Heart left ventricle (tissue), 16 donors: ENCODE measurements at regions not wholly inside any gene's neighbourhood (a gene's known extent, or its start where the extent isn't known, plus 50 kb on each side); places are given as distances from the start of the nearest gene placed in this dataset.

Source experiments
- ATAC-seq, 4 donors: fragments of 200-7000 bp; cut with Tn5 transposase; one replicate each; pipeline ENCODE4 v1.9.1; 2020 to 2022; ENCODE audit warnings: moderate library complexity in 4 of 4, mild to moderate bottlenecking in 3 of 4, moderate number of reproducible peaks in 1 of 4
- DNase-seq, 5 donors: peaks; one replicate each; pipeline ENCODE4 v3.0.0-alpha.2; 2020
- H3K27ac ChIP-seq, 12 donors: fragments of 200-600 bp; sonication (generic) in 4 of 12; one replicate each; pipeline versions ENCODE4 v1.5.0 to v1.8.0; 2016 to 2022; ENCODE audit warnings: mild to moderate bottlenecking in 2 of 12
- H3K27me3 ChIP-seq, 9 donors: fragments of 200-600 bp; sonication (generic) in 2 of 9; one replicate each; pipeline versions ENCODE4 v1.5.1 to v1.8.0; 2016 to 2022; ENCODE audit warnings: mild to moderate bottlenecking in 3 of 9
- H3K36me3 ChIP-seq, 9 donors: fragments of 200-600 bp; sonication (generic) in 2 of 9; one replicate each; pipeline versions ENCODE4 v1.5.0 to v1.8.0; 2018 to 2022; ENCODE audit warnings: mild to moderate bottlenecking in 2 of 9
- H3K4me1 ChIP-seq, 12 donors: fragments of 200-600 bp; sonication (generic) in 4 of 12; one replicate each; pipeline versions ENCODE4 v1.5.0 to v1.8.0; 2016 to 2022; ENCODE audit warnings: mild to moderate bottlenecking in 3 of 12
- H3K4me3 ChIP-seq, 12 donors: fragments of 200-600 bp; sonication (generic) in 4 of 12; one replicate each; pipeline versions ENCODE4 v1.5.0 to v1.8.0; 2017 to 2022; ENCODE audit warnings: mild to moderate bottlenecking in 9 of 12, moderate library complexity in 4 of 12
- H3K9me3 ChIP-seq, 12 donors: fragments of 200-600 bp; sonication (generic) in 4 of 12; one replicate each; pipeline versions ENCODE4 v1.5.0 to v1.8.0; 2016 to 2022; ENCODE audit warnings: mild to moderate bottlenecking in 1 of 12
- CTCF ChIP-seq, 12 donors: fragments of 200-600 bp; sonication (generic) in 4 of 12; IDR thresholded peaks; one replicate each; pipeline versions ENCODE4 v1.5.0 to v1.8.0; 2018 to 2022; ENCODE audit warnings: antibody characterized with exemption in 12 of 12, mild to moderate bottlenecking in 5 of 12
- POLR2A ChIP-seq, 2 donors: fragments of 450-650 bp; IDR thresholded peaks; one replicate each; pipeline ENCODE4 v1.6.1; 2017; ENCODE audit warnings: antibody characterized with exemption in 2 of 2, mild to moderate bottlenecking in 2 of 2, moderate library complexity in 2 of 2
- WGBS, 4 donors: extraction: QIAGEN DNeasy Blood & Tissue Kit in 2 of 4; methylation state at CpG; one replicate each; pipeline versions ENCODE4 v1.1.5 to v1.1.7; 2013 to 2018; 5-methylcytosine and 5-hydroxymethylcytosine counted together
- intact Hi-C, 10 donors: fragments of 100-400 bp; cut with DNase I; formaldehyde crosslinking; loops; one replicate each; pipeline versions ENCODE4 v1.11.1 to v1.14.2; 2022
- donor health status: ischemic (EF 13 %, LVEDD 7.1; RV severe dilation, severe dysfunction).
- donor health status: healthy with polysubstance abuse.
- donor health status: DM: no; HTN: yes; CAD: no.
- donor health status: DM: no; HTN: no; CAD: no.
- donor health status: ischemic (EF 25% LVEDD 6.9; RV normal size, moderate dysfunction).
- donor health status: ischemic (EF 25% LVEDD 5.7; RV mildly dilated, moderate dysfunction).
- donor health status: healthy.
- donor health status: DM: yes; HTN: yes; CAD: no.
- donor health status: ischemic (EF 35%, LVEDD 5.7; RV mildly dilated, moderate dysfunction).
- donor health status: nonischemic (EF 11% LVEDD 7.7; RV severe dilation, severe dysfunction).
- donor health status: DM: yes; HTN: yes; CAD: no.
- donor health status: PGD.
- donor health status: ischemic (EF 29% LVEDD 5.4; RV normal size, mild dysfunction).
- donor health status: nonischemic (EF 23%, LVEDD 6.1; RV moderate dilation, normal function).

DNA sequence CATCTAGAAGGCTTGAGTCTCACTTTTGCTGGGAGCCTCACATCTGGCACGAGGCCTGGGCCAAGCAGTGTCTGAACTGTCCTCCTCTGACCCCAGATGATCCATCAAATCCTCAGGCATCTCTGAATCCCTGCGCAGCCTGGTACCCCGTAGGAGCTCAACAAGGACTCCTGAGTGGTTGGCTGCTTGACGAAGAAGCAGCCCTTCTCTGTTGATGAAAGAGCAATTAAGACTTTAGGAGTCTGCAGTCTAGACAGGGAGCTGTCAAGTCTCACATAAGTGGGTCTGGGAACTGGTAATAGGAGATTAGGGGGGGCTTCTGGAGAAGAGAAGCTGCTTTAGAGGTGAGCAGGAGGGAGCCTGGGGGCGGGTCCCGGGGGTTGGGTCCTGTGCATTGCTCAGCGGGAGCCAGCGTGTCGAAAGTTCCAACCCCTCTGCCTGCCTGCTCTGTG is 326.0 kb downstream of the RPS24 start:
- Histone ChIP-seq H3K4me3 (no peak overlapping the region), H3K27me3 (no peaks in the 10 kb centered on the region), H3K4me1 (peaks cover 0 to 10% (median 0%) of the 10 kb centered on the region in 12 donors), H3K36me3 (no peaks in the 10 kb centered on the region), H3K9me3 (no peaks in the 10 kb centered on the region), H3K27ac (no peak overlapping the region)
- DNase-seq (no peak), ATAC-seq (no peak)
- 66 to 77% (median 75%) methylated on average over 9 of the region's 9 CpGs for WGBS, 4 donors
- no peak for TF ChIP-seq CTCF (IDR thresholded peaks at IDR 0.05)
- TF ChIP-seq POLR2A (IDR thresholded peaks at IDR 0.05) = no peak
- intact Hi-C loops = no loop called here

DNA sequence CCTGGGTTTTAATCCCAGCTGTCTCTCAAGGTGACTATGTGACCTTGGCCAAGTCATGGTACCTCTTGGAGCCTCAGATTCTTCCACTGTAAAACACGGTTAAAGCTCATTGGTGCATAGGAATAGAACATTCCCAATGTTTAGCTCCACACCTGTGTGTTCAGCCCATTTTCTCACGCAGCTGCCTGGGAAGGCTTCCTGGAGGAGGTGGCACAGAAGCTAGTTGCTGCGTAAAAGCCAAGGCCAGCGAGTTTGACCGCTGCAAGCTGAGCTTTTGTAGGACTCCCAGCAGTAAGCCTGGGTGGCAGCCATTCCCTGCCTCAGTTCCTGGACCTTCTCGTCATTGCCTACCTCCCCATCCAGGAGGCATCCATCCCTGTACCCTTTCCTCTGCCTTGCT is 326.6 kb downstream of the RPS24 start:
- no peak for DNase-seq
- H3K27ac ChIP-seq = no peak overlapping the region
- intact Hi-C loops = no loop called here
- no peak for TF ChIP-seq CTCF (IDR thresholded peaks at IDR 0.05)
- no peak for TF ChIP-seq POLR2A (IDR thresholded peaks at IDR 0.05)
- no peak overlapping the region for H3K4me3 ChIP-seq
- H3K4me1 ChIP-seq = peaks cover 0 to 10% (median 0%) of the 10 kb centered on the region in 12 donors
- H3K27me3 ChIP-seq = no peaks in the 10 kb centered on the region
- H3K9me3 ChIP-seq = no peaks in the 10 kb centered on the region
- 90 to 94% (median 93%) methylated on average over 6 of the region's 6 CpGs for WGBS, 4 donors
- no peaks in the 10 kb centered on the region for H3K36me3 ChIP-seq
- ATAC-seq = no peak

GRCh38 chr10:78361031-78361430 is 327.4 kb downstream of the RPS24 start:
- no peak overlapping the region for H3K4me3 ChIP-seq
- TF ChIP-seq POLR2A (IDR thresholded peaks at IDR 0.05) (no peak), CTCF (IDR thresholded peaks at IDR 0.05) (no peak)
- no peaks in the 10 kb centered on the region for H3K9me3 ChIP-seq
- peaks cover 0 to 10% (median 0%) of the 10 kb centered on the region in 12 donors for H3K4me1 ChIP-seq
- no peaks in the 10 kb centered on the region for H3K36me3 ChIP-seq
- WGBS, 4 donors = 83 to 92% (median 90%) methylated on average over 3 of the region's 3 CpGs
- no peak overlapping the region for H3K27ac ChIP-seq
- intact Hi-C loops = no loop called here
- DNase-seq (no peak), ATAC-seq (no peak)
- H3K27me3 ChIP-seq = no peaks in the 10 kb centered on the region

DNA sequence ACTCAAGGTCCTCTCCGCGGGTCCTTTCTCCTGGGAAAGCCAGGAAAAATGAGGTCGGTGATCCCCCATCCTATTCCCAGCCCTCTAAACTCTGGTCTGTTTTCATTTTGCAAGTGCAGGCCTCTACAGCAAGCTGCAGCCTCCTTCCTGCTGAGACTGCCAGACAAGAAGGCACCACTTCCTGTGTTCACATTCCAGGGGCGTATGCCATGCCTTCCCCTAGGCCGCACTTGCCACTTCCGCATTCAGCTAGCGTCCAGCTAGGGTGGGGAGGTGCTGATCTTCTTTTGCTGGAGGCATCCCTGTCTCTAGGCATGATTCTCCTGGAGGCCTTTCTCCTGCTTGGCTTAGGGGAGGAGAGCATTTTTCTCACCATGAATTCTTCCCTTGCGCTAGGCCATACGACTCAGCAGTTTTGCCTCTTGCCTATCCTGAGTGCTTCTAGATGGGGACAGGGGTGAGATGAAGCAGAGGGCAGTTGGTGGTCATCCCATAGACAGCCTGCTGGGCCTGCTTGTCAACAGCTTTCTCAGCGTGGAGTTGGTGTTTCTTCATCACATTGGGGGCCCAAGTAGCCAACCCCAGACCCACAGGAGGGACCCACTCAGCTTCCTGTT is 328.9 kb downstream of the RPS24 start:
- Histone ChIP-seq H3K27ac (no peak overlapping the region), H3K9me3 (no peaks in the 10 kb centered on the region), H3K4me1 (peaks cover 0 to 10% (median 0%) of the 10 kb centered on the region in 12 donors), H3K36me3 (no peaks in the 10 kb centered on the region), H3K27me3 (no peaks in the 10 kb centered on the region), H3K4me3 (no peak overlapping the region)
- peak in 2 of 4 donors; percentile 41 to 56 for ATAC-seq
- WGBS, 4 donors = 61 to 71% (median 67%) methylated on average over 10 of the region's 10 CpGs
- TF ChIP-seq CTCF (IDR thresholded peaks at IDR 0.05) = no peak
- TF ChIP-seq POLR2A (IDR thresholded peaks at IDR 0.05) = no peak
- intact Hi-C loops = no loop called here
- peak in 4 of 5 donors; percentile 21 to 61 (median 40) for DNase-seq
